H1 (cell line): ENCODE measurements at regions not wholly inside any gene's neighbourhood (a gene's known extent, or its start where the extent isn't known, plus 50 kb on each side); places are given as distances from the start of the nearest gene placed in this dataset.
A peak's percentile ranks its signal among the peaks of the same experiment; 100 is the strongest.

Experiments used
- CTCF ChIA-PET: fragments of 300-600 bp; sonication (Branson Sonifier 250); formaldehyde crosslinking; loops from one replicate; lab custom pipeline; 2021; ENCODE audit not compliant: partially characterized antibody; lab: Charles Lee
- POLR2A ChIA-PET: fragments of 300-600 bp; sonication (Branson Sonifier 250); formaldehyde crosslinking; loops from one replicate; lab custom pipeline; 2021; ENCODE audit warnings: inconsistent platforms; ENCODE audit not compliant: partially characterized antibody; lab: Charles Lee
- DNase-seq, 2 experiments: peaks; one replicate each; pipeline versions ENCODE4 v3.0.0 to v3.0.0-alpha.2; 2010 to 2022; ENCODE audit warnings: low spot score in 2 of 2, low read depth in 1 of 2, mixed read lengths in 1 of 2
- FAIRE-seq: peaks from 2 replicates; lab custom pipeline; 2011; peaks lifted over from hg19 to GRCh38; lab: Jason Lieb, UNC
- H2AFZ ChIP-seq: 2 replicates; pipeline ENCODE4 v1.8.1; 2012; ENCODE audit warnings: low read length, inconsistent platforms
- H2AK5ac ChIP-seq: 2 replicates; pipeline ENCODE4 v1.6.1; 2013; ENCODE audit warnings: low read depth, low read length
- H2BK120ac ChIP-seq: replicated peaks from 2 replicates; pipeline ENCODE3; 2013; ENCODE audit warnings: low read depth, low read length, inconsistent platforms
- H2BK12ac ChIP-seq: 2 replicates; pipeline ENCODE4 v1.6.1; 2013; ENCODE audit warnings: low read depth, low read length
- H2BK15ac ChIP-seq: 2 replicates; pipeline ENCODE4 v1.6.1; 2013; ENCODE audit warnings: low read length
- H2BK20ac ChIP-seq: 2 replicates; pipeline ENCODE4 v1.6.1; 2013; ENCODE audit warnings: low read length
- H2BK5ac ChIP-seq: 2 replicates; pipeline ENCODE4 v1.6.1; 2013; ENCODE audit warnings: low read depth, low read length
- H3K14ac ChIP-seq: 2 replicates; pipeline ENCODE4 v1.6.1; 2013; ENCODE audit warnings: inconsistent platforms; ENCODE audit not compliant: insufficient read length
- H3K18ac ChIP-seq: 2 replicates; pipeline ENCODE4 v1.6.1; 2013; ENCODE audit warnings: low read length; ENCODE audit errors: extremely low read depth
- H3K23ac ChIP-seq: 2 replicates; pipeline ENCODE4 v1.6.1; 2013; ENCODE audit warnings: inconsistent platforms; ENCODE audit not compliant: insufficient read length
- H3K23me2 ChIP-seq: 2 replicates; pipeline ENCODE4 v1.6.1; 2013; ENCODE audit warnings: low read depth, low read length
- H3K27ac ChIP-seq: 2 replicates; pipeline ENCODE4 v1.6.1; 2011; ENCODE audit warnings: low read depth, low read length, inconsistent platforms
- H3K27me3 ChIP-seq, 4 experiments: replicated peaks in 1 of 4; 1 replicate in 1 of 4; 2 replicates in 3 of 4; pipeline versions ENCODE4 v1.6.1 to v1.8.1; 2011 to 2013; ENCODE audit warnings: low read length in 3 of 4, mild to moderate bottlenecking in 3 of 4, inconsistent platforms in 2 of 4, mixed read lengths in 2 of 4, moderate library complexity in 1 of 4; ENCODE audit not compliant: control insufficient read depth in 3 of 4, insufficient read depth in 3 of 4; ENCODE audit errors: extremely low read depth in 1 of 4
- H3K36me3 ChIP-seq, 4 experiments: 2 replicates each; pipeline versions ENCODE4 v1.6.1 to v1.8.1; 2011 to 2013; ENCODE audit warnings: mild to moderate bottlenecking in 4 of 4, low read length in 3 of 4, moderate library complexity in 2 of 4, control low read depth in 1 of 4, inconsistent platforms in 1 of 4; ENCODE audit not compliant: insufficient read depth in 4 of 4, control insufficient read depth in 2 of 4
- H3K4ac ChIP-seq: replicated peaks from 2 replicates; pipeline ENCODE3; 2013; ENCODE audit warnings: low read length, low read depth, mixed read lengths, inconsistent platforms; ENCODE audit not compliant: insufficient read length
- H3K4me1 ChIP-seq, 4 experiments: replicated peaks in 1 of 4; 1 replicate in 1 of 4; 2 replicates in 3 of 4; pipeline versions ENCODE4 v1.6.1 to v1.8.1; 2011 to 2013; ENCODE audit warnings: low read length in 3 of 4, inconsistent platforms in 2 of 4, mixed read lengths in 1 of 4; ENCODE audit not compliant: insufficient read depth in 4 of 4, control insufficient read depth in 3 of 4
- H3K4me2 ChIP-seq, 2 experiments: 2 replicates each; pipeline versions ENCODE4 v1.6.1 to v1.8.1; 2011 to 2013; ENCODE audit warnings: low read depth in 2 of 2, low read length in 2 of 2, control low read depth in 1 of 2, inconsistent platforms in 1 of 2, mild to moderate bottlenecking in 1 of 2; ENCODE audit not compliant: insufficient read depth in 1 of 2
- H3K4me3 ChIP-seq, 4 experiments: fragments of 200-600, 300-600 bp in 1 of 4; sonication (generic), shearing (Covaris generic), sonication (Bioruptor Twin) in 1 of 4; 2 replicates each; pipeline versions ENCODE4 v1.5.1 to v1.8.1; 2011 to 2016; ENCODE audit warnings: low read length in 4 of 4, low read depth in 3 of 4, control low read depth in 2 of 4, inconsistent platforms in 2 of 4, mild to moderate bottlenecking in 2 of 4, mixed read lengths in 1 of 4, moderate library complexity in 1 of 4; ENCODE audit not compliant: insufficient read depth in 2 of 4; ENCODE audit errors: extremely low read depth in 1 of 4
- H3K56ac ChIP-seq: replicated peaks from 2 replicates; pipeline ENCODE3; 2013; ENCODE audit warnings: low read depth, mild to moderate bottlenecking, mixed read lengths, low read length, inconsistent platforms; ENCODE audit not compliant: insufficient read length
- H3K79me1 ChIP-seq: 2 replicates; pipeline ENCODE4 v1.6.1; 2013; ENCODE audit warnings: low read depth, low read length, control low read depth
- H3K79me2 ChIP-seq, 2 experiments: 2 replicates each; pipeline versions ENCODE4 v1.6.1 to v1.8.1; 2012 to 2013; ENCODE audit warnings: low read length in 2 of 2, mild to moderate bottlenecking in 2 of 2, inconsistent platforms in 1 of 2; ENCODE audit not compliant: insufficient read depth in 2 of 2, control insufficient read depth in 1 of 2
- H3K9ac ChIP-seq, 4 experiments: replicated peaks in 1 of 4; 1 replicate in 1 of 4; 2 replicates in 3 of 4; pipeline versions ENCODE4 v1.6.1 to v1.8.1; 2011 to 2013; ENCODE audit warnings: low read depth in 3 of 4, low read length in 3 of 4, control low read depth in 2 of 4, mild to moderate bottlenecking in 2 of 4, moderate library complexity in 2 of 4, inconsistent platforms in 1 of 4; ENCODE audit errors: extremely low read depth in 1 of 4
- H3K9me3 ChIP-seq, 2 experiments: 2 replicates each; pipeline versions ENCODE4 v1.6.1 to v1.8.1; 2012 to 2013; ENCODE audit warnings: mild to moderate bottlenecking in 2 of 2, moderate library complexity in 2 of 2, control low read depth in 1 of 2, inconsistent platforms in 1 of 2, low read depth in 1 of 2, low read length in 1 of 2, mixed read lengths in 1 of 2; ENCODE audit not compliant: insufficient read depth in 2 of 2
- H4K20me1 ChIP-seq, 2 experiments: replicated peaks in 1 of 2; 2 replicates each; pipeline versions ENCODE3 to v1.8.1; 2011 to 2013; ENCODE audit warnings: inconsistent platforms in 2 of 2, low read length in 2 of 2, mild to moderate bottlenecking in 1 of 2; ENCODE audit not compliant: insufficient read depth in 2 of 2, control insufficient read depth in 1 of 2
- H4K5ac ChIP-seq: 2 replicates; pipeline ENCODE4 v1.6.1; 2013; ENCODE audit warnings: low read length, low read depth, mixed read lengths, inconsistent platforms; ENCODE audit not compliant: insufficient read length
- H4K8ac ChIP-seq: 2 replicates; pipeline ENCODE4 v1.8.0; 2013; ENCODE audit warnings: mild to moderate bottlenecking, moderate library complexity, low read length, inconsistent platforms; ENCODE audit not compliant: insufficient read depth; ENCODE audit errors: extremely low read depth
- H4K91ac ChIP-seq: replicated peaks from 2 replicates; pipeline ENCODE3; 2013; ENCODE audit warnings: low read length, mixed read lengths, inconsistent platforms; ENCODE audit not compliant: insufficient read length
- KDM1A ChIP-seq: fragments of 200-600, 300-600 bp; sonication (generic); IDR thresholded peaks from 2 replicates; pipeline ENCODE4 v1.7.1; 2016; ENCODE audit warnings: mild to moderate bottlenecking, low read length, borderline replicate concordance
- TEAD4 ChIP-seq: IDR thresholded peaks from 2 replicates; pipeline ENCODE4 v1.6.1; 2012; ENCODE audit warnings: low read depth, low read length, inconsistent platforms, mixed read lengths
- WGBS, 2 experiments: shearing (Covaris generic) in 1 of 2; methylation state at CpG; one replicate each; pipeline versions ENCODE4 v1.1.6 to v1.1.7; 2013 to 2015; ENCODE audit warnings: low lambda C conversion rate in 2 of 2, mixed read lengths in 2 of 2, inconsistent platforms in 1 of 2, low coverage in 1 of 2, missing lambda C conversion rate in 1 of 2; ENCODE audit not compliant: insufficient replicate concordance in 2 of 2, insufficient coverage in 1 of 2, insufficient read length in 1 of 2; ENCODE audit errors: extremely low coverage in 1 of 2, missing lambda C conversion rate in 1 of 2; 5-methylcytosine and 5-hydroxymethylcytosine counted together
- TF ChIP-seq, protein P1 (sequence below): IDR thresholded peaks from 2 replicates; pipeline ENCODE4 v1.6.1; 2012; ENCODE audit warnings: low read length, inconsistent platforms

DNA sequence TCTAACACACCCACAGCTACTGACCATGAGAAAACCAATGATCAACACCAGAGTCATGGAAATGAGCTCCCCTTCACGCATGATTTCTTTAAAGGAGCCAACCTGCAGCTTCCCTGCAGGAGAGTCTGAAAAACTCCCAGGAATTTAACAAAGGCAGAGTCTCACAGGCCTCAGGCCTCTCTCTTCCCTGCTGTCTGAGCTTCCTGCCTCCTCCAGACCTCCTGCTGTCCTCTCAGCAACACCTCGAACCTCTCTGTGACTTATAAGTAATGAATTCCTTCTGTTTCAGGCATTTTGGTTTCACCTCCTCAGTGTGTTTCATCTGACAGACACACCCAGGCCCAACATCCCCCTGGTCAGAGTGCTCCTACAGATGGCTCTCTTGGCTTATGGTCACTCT is 1044.4 kb downstream of the UQCRFS1 start:
- no peak overlapping the region for H3K23ac ChIP-seq
- peak overlapping the region; percentile 73; the same call in 1 of the 2 replicates for H2BK20ac ChIP-seq
- H2BK5ac ChIP-seq, result peak overlapping the region; percentile 77; the same call in 1 of the 2 replicates
- H3K27ac ChIP-seq, result no peak overlapping the region
- H4K5ac ChIP-seq, result no peak overlapping the region
- H3K79me1 ChIP-seq, result no peaks in the 10 kb centered on the region
- ChIA-PET POLR2A (interaction anchor here (1.1 to 1.6 kb wide), 3 partner anchors 19 to 197 kb away, joined by 3 read pairs; no protein-coding TSS in a partner anchor), CTCF (interaction anchor here (0.7 to 3.8 kb wide), 8 partner anchors 48 to 1038 kb away, joined by 3 to 18 read pairs (median 4); no protein-coding TSS in a partner anchor)
- H3K4ac ChIP-seq, result peak overlapping the region; percentile 29
- H4K8ac ChIP-seq, result no peak overlapping the region
- H2BK15ac ChIP-seq, result no peak overlapping the region
- TF ChIP-seq TEAD4 (peak; percentile 56; the same call in 1 of the 2 replicates), KDM1A (0 out of 2 replicates have a peak, but pooled peaks have one; percentile 18)
- TF ChIP-seq, protein P1, sequence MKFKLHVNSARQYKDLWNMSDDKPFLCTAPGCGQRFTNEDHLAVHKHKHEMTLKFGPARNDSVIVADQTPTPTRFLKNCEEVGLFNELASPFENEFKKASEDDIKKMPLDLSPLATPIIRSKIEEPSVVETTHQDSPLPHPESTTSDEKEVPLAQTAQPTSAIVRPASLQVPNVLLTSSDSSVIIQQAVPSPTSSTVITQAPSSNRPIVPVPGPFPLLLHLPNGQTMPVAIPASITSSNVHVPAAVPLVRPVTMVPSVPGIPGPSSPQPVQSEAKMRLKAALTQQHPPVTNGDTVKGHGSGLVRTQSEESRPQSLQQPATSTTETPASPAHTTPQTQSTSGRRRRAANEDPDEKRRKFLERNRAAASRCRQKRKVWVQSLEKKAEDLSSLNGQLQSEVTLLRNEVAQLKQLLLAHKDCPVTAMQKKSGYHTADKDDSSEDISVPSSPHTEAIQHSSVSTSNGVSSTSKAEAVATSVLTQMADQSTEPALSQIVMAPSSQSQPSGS, result no peak
- FAIRE-seq, result peak; percentile 92
- H3K18ac ChIP-seq, result peak overlapping the region; percentile 51; the same call in 1 of the 2 replicates
- no peak overlapping the region for H2BK120ac ChIP-seq
- H3K4me1 ChIP-seq, result peaks cover 7 to 22% (median 16%) of the 10 kb centered on the region in 4 experiments
- H2AFZ ChIP-seq, result no peak overlapping the region
- H3K14ac ChIP-seq, result no peak overlapping the region
- no peak overlapping the region for H3K9ac ChIP-seq
- peak overlapping the region in 1 of 4 experiments; percentile 22; a peak in 1 of 8 replicates for H3K4me3 ChIP-seq
- H2BK12ac ChIP-seq, result peak overlapping the region; percentile 76
- no peaks in the 10 kb centered on the region for H3K23me2 ChIP-seq
- H3K9me3 ChIP-seq, result no peaks in the 10 kb centered on the region
- WGBS, 2 experiments, result 0% methylated on average over 2 of the region's 2 CpGs; no CpG with 5 or more reads in 1 of the 2 experiments
- H3K4me2 ChIP-seq, result peak overlapping the region; percentile 44 to 62
- H3K27me3 ChIP-seq, result no peaks in the 10 kb centered on the region
- H3K36me3 ChIP-seq, result no peaks in the 10 kb centered on the region
- no peak overlapping the region; the same call in 1 of the 2 replicates for H2AK5ac ChIP-seq
- H4K20me1 ChIP-seq, result no peaks in the 10 kb centered on the region
- DNase-seq, result peak; percentile 36 to 52
- H3K79me2 ChIP-seq, result no peaks in the 10 kb centered on the region
- no peak overlapping the region for H4K91ac ChIP-seq
- H3K56ac ChIP-seq, result peak overlapping the region; percentile 13
